Cardiac muscle cell (in vitro differentiated cells and primary cell): ENCODE measurements at regions not wholly inside any gene's neighbourhood (a gene's known extent, or its start where the extent isn't known, plus 50 kb on each side); places are given as distances from the start of the nearest gene placed in this dataset.

Source experiments
- DNase-seq, 2 donors: peaks; one replicate each; pipeline versions ENCODE4 v3.0.0 to v3.0.0-alpha.2; 2010 to 2017; ENCODE audit warnings: low read depth in 1 of 2, low spot score in 1 of 2
- H3K27ac ChIP-seq: fragments of 200-600 bp; sonication (generic); 2 replicates; pipeline ENCODE4 v1.5.1; 2016
- H3K27me3 ChIP-seq: fragments of 200-600 bp; sonication (generic); 2 replicates; pipeline ENCODE4 v1.6.0; 2016; ENCODE audit warnings: control low read depth
- H3K36me3 ChIP-seq: fragments of 200-600 bp; sonication (generic); 2 replicates; pipeline ENCODE4 v1.5.1; 2016; ENCODE audit warnings: control low read depth
- H3K4me1 ChIP-seq: fragments of 200-600 bp; sonication (generic); 2 replicates; pipeline ENCODE4 v1.8.1; 2017; ENCODE audit warnings: low read depth, mild to moderate bottlenecking, mixed run types
- H3K4me3 ChIP-seq: fragments of 200-600 bp; sonication (generic); 2 replicates; pipeline ENCODE4 v1.5.1; 2016; ENCODE audit warnings: mild to moderate bottlenecking
- H3K9me3 ChIP-seq: fragments of 200-600 bp; sonication (generic); 2 replicates; pipeline ENCODE4 v1.5.1; 2017; ENCODE audit warnings: low read depth, mild to moderate bottlenecking, control low read depth
- TF ChIP-seq, protein P1 (sequence below): IDR thresholded peaks from 2 replicates; pipeline ENCODE4 v1.5.1; 2012; ENCODE audit warnings: low read depth, mild to moderate bottlenecking, low read length

DNA sequence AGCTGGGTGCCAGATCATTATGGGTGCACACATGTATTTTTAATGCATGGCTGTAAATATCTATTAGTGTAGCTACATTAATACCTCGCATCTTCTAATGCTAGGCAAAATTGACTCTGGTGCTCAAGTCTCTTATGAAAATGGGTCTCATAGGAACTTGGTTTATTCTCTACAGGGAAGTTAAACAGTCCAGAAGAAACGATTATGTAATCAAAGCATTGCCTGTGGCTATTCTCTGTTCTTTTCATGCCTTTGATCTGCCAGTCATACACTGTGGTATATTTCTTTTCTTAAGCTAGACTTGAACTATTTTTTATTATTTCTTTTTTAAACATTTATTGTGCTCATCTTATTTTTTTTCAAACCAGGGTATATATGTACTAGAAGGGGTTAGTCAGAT, 1015.0 kb downstream of the SLITRK1 start:
- TF ChIP-seq, protein P1, sequence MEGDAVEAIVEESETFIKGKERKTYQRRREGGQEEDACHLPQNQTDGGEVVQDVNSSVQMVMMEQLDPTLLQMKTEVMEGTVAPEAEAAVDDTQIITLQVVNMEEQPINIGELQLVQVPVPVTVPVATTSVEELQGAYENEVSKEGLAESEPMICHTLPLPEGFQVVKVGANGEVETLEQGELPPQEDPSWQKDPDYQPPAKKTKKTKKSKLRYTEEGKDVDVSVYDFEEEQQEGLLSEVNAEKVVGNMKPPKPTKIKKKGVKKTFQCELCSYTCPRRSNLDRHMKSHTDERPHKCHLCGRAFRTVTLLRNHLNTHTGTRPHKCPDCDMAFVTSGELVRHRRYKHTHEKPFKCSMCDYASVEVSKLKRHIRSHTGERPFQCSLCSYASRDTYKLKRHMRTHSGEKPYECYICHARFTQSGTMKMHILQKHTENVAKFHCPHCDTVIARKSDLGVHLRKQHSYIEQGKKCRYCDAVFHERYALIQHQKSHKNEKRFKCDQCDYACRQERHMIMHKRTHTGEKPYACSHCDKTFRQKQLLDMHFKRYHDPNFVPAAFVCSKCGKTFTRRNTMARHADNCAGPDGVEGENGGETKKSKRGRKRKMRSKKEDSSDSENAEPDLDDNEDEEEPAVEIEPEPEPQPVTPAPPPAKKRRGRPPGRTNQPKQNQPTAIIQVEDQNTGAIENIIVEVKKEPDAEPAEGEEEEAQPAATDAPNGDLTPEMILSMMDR = no peak
- Histone ChIP-seq H3K36me3 (no peaks in the 10 kb centered on the region), H3K9me3 (no peaks in the 10 kb centered on the region), H3K27me3 (no peaks in the 10 kb centered on the region), H3K4me1 (no peaks in the 10 kb centered on the region), H3K4me3 (no peak overlapping the region), H3K27ac (no peak overlapping the region)
- DNase-seq = no peak

DNA sequence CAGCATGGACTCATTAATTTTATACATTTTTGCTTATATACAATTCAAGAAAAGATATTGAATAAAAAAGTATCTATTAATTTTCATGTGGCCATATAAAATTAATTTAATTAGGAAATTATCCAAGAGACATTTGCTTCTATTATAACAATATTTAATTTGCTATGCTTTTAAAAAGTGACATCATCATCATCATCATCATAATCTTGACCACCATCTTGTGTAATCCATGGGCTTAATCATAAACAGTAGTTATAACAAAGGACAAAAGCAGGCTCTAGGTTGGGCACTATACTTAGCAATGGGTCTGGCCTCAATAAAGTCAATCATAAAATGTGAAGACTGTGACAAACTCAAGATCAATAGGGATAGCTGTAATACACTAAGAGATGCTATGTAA, 1031.6 kb downstream of the SLITRK1 start:
- DNase-seq = no peak

DNA sequence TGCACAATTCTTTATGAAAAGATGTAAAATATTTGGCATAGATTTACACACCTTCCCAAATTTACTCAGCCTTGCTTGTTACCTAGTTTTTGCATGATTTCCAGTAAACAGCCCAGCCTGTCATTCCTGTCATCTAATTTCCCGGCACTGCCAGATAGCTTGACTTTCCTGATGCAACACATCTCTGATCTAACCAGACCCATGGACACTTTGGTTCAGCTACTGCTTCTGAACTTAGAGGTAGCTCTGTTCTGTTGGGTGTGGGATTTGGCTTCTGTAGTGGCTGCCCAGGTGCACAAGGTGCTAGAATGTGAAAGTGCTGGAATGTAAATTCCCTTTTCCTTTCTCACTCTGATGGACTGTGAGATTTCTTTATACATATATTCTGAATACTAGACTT, 1033.5 kb downstream of the SLITRK1 start:
- DNase-seq = no peak

More for the DNA sequence above, 1031.6 kb downstream of the SLITRK1 start:
- Histone ChIP-seq H3K36me3 (no peaks in the 10 kb centered on the region), H3K9me3 (no peaks in the 10 kb centered on the region), H3K27ac (no peak overlapping the region), H3K4me1 (no peaks in the 10 kb centered on the region), H3K27me3 (no peaks in the 10 kb centered on the region), H3K4me3 (no peak overlapping the region)
- TF ChIP-seq, protein P1 = no peak

DNA sequence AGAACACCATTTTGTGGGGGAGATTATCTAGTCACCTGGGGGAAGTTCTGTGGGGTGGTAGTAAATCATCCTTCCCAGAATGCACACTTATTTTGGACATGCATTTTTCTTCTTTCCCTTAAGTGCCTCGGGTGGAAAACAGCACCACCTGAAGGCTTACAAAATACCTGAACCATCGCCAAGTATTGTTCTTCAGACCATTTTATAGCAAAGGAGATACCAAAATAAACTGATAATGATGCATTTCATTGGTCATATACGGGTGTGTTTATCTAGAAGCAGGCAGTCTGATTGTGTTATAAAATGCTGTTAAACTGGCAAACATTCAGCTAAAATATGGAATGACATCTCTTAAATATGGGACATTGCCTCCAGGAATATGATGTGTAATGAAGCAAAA, 1034.7 kb downstream of the SLITRK1 start:
- no peak for DNase-seq
- TF ChIP-seq, protein P1 = no peak
- Histone ChIP-seq H3K4me3 (no peak overlapping the region), H3K27me3 (no peaks in the 10 kb centered on the region), H3K9me3 (no peaks in the 10 kb centered on the region), H3K36me3 (no peaks in the 10 kb centered on the region), H3K4me1 (no peaks in the 10 kb centered on the region), H3K27ac (no peak overlapping the region)

More for the DNA sequence above, 1033.5 kb downstream of the SLITRK1 start:
- Histone ChIP-seq H3K36me3 (no peaks in the 10 kb centered on the region), H3K4me1 (no peaks in the 10 kb centered on the region), H3K27me3 (no peaks in the 10 kb centered on the region), H3K9me3 (no peaks in the 10 kb centered on the region), H3K4me3 (no peak overlapping the region), H3K27ac (no peak overlapping the region)
- TF ChIP-seq, protein P1 = no peak

DNA sequence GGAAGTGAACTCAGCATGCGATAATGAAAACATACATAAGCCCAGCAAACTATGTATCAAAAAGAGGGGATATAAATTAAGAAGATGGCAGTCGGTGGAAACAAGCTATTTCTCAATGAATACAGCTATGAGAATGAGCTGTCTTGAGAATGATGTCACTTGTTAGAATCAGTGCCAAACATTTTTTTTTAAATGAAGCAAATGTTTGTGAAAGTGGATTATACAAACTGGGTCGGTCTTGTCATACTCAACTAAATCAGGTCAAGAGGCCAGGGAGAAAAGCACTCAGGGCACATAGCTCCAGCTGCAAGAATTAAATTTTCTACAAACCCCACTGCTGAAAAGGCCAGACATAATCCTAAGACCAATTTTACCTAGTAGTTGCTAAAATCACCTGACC, 1048.4 kb downstream of the SLITRK1 start:
- peak in 1 of 2 donors; percentile 23 for DNase-seq
- Histone ChIP-seq H3K36me3 (no peaks in the 10 kb centered on the region), H3K27me3 (no peaks in the 10 kb centered on the region), H3K4me1 (no peaks in the 10 kb centered on the region), H3K27ac (no peak overlapping the region), H3K9me3 (no peaks in the 10 kb centered on the region), H3K4me3 (no peak overlapping the region)
- TF ChIP-seq, protein P1 = no peak

DNA sequence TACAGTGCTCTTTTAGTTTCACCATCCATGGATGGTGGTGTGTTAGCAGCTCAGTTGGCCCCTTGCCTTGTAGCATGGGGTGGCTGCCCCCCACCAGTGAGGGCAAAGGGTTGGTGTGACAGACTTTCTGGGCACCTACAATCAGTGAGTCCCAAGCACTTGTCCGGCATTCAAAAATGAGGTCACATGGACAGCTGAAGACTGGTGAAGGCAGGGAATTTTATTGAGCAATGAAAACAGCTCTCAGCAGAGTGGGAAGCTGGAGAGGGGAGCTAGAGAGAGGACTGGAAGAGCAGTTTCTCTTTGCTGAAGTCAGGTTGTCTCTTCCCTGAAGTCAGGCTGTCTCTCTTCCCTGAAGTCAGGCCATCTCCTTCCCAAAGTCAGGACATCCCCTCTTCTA, 1053.2 kb downstream of the SLITRK1 start:
- no peaks in the 10 kb centered on the region for H3K9me3 ChIP-seq
- H3K36me3 ChIP-seq = no peaks in the 10 kb centered on the region

More for the DNA sequence above, 1053.2 kb downstream of the SLITRK1 start:
- no peak overlapping the region for H3K4me3 ChIP-seq
- TF ChIP-seq, protein P1 = no peak
- no peaks in the 10 kb centered on the region for H3K4me1 ChIP-seq
- DNase-seq = no peak
- no peaks in the 10 kb centered on the region for H3K27me3 ChIP-seq
- no peak overlapping the region for H3K27ac ChIP-seq
